Psoas muscle (tissue), 7 donors: ENCODE measurements at regions not wholly inside any gene's neighbourhood (a gene's known extent, or its start where the extent isn't known, plus 50 kb on each side); places are given as distances from the start of the nearest gene placed in this dataset.
"Not testable (repeated sequence)": the region's sequence is repeated elsewhere in the genome, so short reads cannot be mapped to it uniquely, and the experiment has no call there.

ENCODE experiments used
- ATAC-seq, 4 donors: fragments of 200-7000 bp; cut with Tn5 transposase; one replicate each; pipeline ENCODE4 v1.9.1; 2020; ENCODE audit warnings: moderate library complexity in 3 of 4, mild to moderate bottlenecking in 2 of 4
- DNase-seq, 2 donors: peaks; one replicate each; pipeline ENCODE4 v3.0.0-alpha.2; 2020
- H3K27ac ChIP-seq: fragments of 200-600 bp; one replicate; pipeline ENCODE4 v1.8.0; 2022
- H3K27me3 ChIP-seq, 3 donors: fragments of 200-600 bp in 1 of 3; one replicate each; pipeline versions ENCODE4 v1.6.1 to v1.8.0; 2013 to 2022; ENCODE audit warnings: low read length in 2 of 3, mild to moderate bottlenecking in 2 of 3, moderate library complexity in 1 of 3; ENCODE audit not compliant: insufficient read depth in 3 of 3
- H3K36me3 ChIP-seq, 2 donors: fragments of 200-600 bp in 1 of 2; one replicate each; pipeline versions ENCODE4 v1.6.1 to v1.8.0; 2013 to 2022; ENCODE audit warnings: low read depth in 1 of 2, mild to moderate bottlenecking in 1 of 2, moderate library complexity in 1 of 2; ENCODE audit not compliant: insufficient read depth in 1 of 2
- H3K4me1 ChIP-seq: fragments of 200-600 bp; one replicate; pipeline ENCODE4 v1.8.0; 2022
- H3K4me3 ChIP-seq: fragments of 200-600 bp; one replicate; pipeline ENCODE4 v1.8.0; 2022; ENCODE audit warnings: mild to moderate bottlenecking
- H3K9me3 ChIP-seq: fragments of 200-600 bp; one replicate; pipeline ENCODE4 v1.8.0; 2022
- WGBS, 3 donors: extraction: QIAGEN DNeasy Blood & Tissue Kit; methylation state at CpG; one replicate each; pipeline versions ENCODE4 v1.1.6 to v1.1.7; 2013; 5-methylcytosine and 5-hydroxymethylcytosine counted together
- intact Hi-C, 2 donors: fragments of 100-400 bp; cut with DNase I; formaldehyde crosslinking; loops; one replicate each; pipeline versions ENCODE4 v1.11.0 to v1.14.2; 2022
- TF ChIP-seq, protein P1 (sequence below): fragments of 200-600 bp; IDR thresholded peaks from one replicate; pipeline ENCODE4 v1.8.0; 2022; ENCODE audit warnings: antibody characterized with exemption
- donor health status: healthy with polysubstance abuse.
- donor health status: DM: no; HTN: no; CAD: no; lungs with moderate emphysema.
- donor health status: Bipolar disorder and iron deficiency.
- donor health status: healthy.
- donor health status: DM: yes; HTN: yes; CAD: no.
- donor health status: DM: no; HTN: no; CAD: no.
- donor health status: DM: yes; HTN: yes; CAD: no.

DNA sequence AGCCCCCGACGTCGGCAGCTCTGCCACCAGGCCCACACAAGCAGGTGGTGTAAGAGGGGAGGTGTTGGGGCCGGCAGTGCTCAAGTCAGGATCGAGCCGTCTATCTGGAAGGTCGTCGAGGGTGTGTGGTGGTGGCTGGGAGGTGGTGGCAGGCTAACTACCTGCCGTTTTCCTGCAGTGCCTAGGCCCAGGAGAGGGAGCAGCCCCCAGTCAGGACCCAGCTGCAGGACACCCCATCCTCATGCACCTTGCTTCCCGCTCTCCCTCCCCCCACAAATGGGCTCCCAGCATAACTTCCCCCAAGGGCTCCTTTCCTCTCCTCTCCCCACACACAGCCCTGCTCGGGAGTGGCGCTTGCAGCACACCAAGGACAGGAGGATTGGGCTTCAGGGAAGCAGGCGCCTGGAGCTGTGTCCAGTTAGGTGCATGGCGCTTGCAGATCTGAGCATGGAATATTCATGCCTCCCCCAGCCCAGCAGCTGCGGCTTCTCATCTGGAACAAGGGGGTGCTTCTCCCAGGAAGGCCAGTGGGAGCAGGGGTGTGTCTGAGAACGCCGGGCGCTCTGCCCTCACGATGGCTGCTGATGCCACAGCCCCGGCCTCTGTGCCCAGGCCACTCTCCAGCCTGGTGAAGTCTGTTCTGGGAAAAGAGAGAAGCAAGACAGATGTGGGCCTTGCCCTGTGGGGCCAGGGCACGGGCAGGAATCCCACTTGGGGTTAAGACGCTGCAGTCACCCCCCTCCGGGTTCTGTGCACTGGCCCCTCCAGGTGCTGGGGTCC is 127.7 kb downstream of the IGLL1 start:
- 57 to 61% (median 61%) methylated on average over 21 to 23 of the region's 23 CpGs for WGBS, 3 donors

DNA sequence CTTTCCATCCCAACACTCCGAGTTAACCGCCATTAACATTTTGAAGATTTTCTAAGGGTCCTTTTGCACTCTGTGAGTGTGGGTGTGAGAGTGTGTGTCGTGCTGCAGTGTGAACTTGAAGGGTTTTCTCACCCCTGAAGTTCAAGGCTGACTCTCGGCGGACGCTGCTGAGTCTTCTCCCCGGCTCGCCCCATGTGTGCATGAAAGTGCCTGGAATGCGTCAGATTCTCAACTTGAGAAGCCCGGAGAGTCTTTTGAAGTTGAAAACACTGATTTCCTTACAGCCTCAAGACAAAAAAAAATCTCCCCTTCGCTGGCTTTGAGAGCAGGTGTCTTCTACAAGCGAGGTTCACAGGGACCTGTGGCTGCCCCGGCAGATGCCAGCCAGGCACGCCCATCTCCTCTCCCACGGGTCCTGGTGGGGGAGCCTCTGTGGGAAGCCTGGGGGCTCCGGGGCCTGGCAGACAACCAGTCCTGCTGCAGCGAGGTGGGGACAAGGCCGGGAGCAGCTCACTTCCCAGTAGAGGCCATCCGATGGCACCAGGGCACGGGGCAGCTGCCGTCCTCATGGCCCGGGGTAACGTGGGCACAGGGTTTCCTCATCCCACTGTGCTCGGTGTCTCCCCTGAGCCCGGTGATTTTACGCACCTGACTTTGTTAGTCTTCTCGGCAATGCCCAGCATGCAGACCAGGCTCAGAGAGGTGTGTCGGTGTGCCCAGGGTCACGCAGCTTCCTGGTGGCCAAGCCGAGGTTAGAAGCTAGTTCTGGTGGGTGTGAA is 128.4 kb downstream of the IGLL1 start:
- H3K27ac ChIP-seq, H3K4me3 ChIP-seq, ATAC-seq, H3K9me3 ChIP-seq, H3K36me3 ChIP-seq, H3K27me3 ChIP-seq, DNase-seq, H3K4me1 ChIP-seq, intact Hi-C loops: not testable (repeated sequence)
- WGBS, 3 donors, result 35 to 50% (median 43%) methylated on average over 29 to 30 of the region's 30 CpGs

More for the DNA sequence above, 127.7 kb downstream of the IGLL1 start:
- no peak overlapping the region for H3K27ac ChIP-seq
- peaks cover 0 to 13% (median 8%) of the 10 kb centered on the region in 3 donors for H3K27me3 ChIP-seq
- H3K9me3 ChIP-seq, result no peaks in the 10 kb centered on the region
- H3K36me3 ChIP-seq, result no peaks in the 10 kb centered on the region
- no peak overlapping the region for H3K4me3 ChIP-seq
- ATAC-seq, result no peak
- intact Hi-C loops, result no loop called here
- no peak for DNase-seq
- TF ChIP-seq, protein P1, sequence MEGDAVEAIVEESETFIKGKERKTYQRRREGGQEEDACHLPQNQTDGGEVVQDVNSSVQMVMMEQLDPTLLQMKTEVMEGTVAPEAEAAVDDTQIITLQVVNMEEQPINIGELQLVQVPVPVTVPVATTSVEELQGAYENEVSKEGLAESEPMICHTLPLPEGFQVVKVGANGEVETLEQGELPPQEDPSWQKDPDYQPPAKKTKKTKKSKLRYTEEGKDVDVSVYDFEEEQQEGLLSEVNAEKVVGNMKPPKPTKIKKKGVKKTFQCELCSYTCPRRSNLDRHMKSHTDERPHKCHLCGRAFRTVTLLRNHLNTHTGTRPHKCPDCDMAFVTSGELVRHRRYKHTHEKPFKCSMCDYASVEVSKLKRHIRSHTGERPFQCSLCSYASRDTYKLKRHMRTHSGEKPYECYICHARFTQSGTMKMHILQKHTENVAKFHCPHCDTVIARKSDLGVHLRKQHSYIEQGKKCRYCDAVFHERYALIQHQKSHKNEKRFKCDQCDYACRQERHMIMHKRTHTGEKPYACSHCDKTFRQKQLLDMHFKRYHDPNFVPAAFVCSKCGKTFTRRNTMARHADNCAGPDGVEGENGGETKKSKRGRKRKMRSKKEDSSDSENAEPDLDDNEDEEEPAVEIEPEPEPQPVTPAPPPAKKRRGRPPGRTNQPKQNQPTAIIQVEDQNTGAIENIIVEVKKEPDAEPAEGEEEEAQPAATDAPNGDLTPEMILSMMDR, result no peak
- H3K4me1 ChIP-seq, result no peaks in the 10 kb centered on the region

DNA sequence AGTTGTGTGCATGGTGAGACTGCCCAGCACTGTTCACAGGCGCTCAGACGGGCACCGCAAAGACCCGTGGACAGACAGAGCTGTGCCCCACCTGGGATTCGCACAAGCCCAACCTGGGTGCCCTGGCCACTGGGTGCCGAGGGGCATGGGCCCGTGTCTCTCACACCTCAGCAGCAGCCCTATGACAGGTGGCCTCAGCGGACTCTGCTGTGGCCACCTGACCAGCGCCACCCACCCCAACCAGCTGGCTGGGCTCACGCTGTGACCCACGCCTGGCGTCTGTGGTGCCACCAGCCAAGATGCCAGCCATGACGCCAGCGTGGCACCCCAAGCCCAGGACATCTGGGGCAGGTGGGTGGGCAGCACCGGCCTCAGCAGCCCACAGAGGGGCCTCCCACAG is 129.3 kb downstream of the IGLL1 start:
- 62 to 67% (median 65%) methylated on average over 14 to 15 of the region's 15 CpGs for WGBS, 3 donors
- H3K27ac ChIP-seq, H3K9me3 ChIP-seq, H3K27me3 ChIP-seq, H3K4me3 ChIP-seq, H3K4me1 ChIP-seq, ATAC-seq, intact Hi-C loops, DNase-seq, H3K36me3 ChIP-seq: not testable (repeated sequence)

DNA sequence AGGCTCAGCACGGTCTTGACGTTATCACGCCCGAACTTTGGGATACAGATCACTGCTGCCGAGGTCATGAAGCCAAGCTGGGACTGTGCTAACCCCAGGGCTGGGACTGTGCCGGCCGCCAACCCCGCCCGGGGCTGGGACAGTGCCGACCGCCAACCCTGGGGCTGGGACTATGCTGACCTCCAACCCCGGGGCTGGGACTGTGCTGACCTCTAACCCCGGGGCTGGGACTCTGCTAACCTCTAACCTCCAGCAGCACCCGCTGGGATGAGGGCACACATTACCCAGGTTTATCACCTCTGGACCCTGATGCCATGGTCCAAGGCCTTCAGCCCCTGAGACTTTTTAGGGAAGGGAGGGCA is 129.7 kb downstream of the IGLL1 start:
- Histone ChIP-seq H3K4me3 (no peak overlapping the region), H3K4me1 (no peaks in the 10 kb centered on the region), H3K27me3 (peaks cover 0 to 3% (median 2%) of the 10 kb centered on the region in 3 donors), H3K27ac (no peak overlapping the region), H3K36me3 (no peaks in the 10 kb centered on the region), H3K9me3 (no peaks in the 10 kb centered on the region)
- TF ChIP-seq, protein P1, result no peak
- DNase-seq (no peak), ATAC-seq (no peak)
- intact Hi-C loops, result no loop called here
- 90 to 96% (median 91%) methylated on average over 14 of the region's 14 CpGs for WGBS, 3 donors

DNA sequence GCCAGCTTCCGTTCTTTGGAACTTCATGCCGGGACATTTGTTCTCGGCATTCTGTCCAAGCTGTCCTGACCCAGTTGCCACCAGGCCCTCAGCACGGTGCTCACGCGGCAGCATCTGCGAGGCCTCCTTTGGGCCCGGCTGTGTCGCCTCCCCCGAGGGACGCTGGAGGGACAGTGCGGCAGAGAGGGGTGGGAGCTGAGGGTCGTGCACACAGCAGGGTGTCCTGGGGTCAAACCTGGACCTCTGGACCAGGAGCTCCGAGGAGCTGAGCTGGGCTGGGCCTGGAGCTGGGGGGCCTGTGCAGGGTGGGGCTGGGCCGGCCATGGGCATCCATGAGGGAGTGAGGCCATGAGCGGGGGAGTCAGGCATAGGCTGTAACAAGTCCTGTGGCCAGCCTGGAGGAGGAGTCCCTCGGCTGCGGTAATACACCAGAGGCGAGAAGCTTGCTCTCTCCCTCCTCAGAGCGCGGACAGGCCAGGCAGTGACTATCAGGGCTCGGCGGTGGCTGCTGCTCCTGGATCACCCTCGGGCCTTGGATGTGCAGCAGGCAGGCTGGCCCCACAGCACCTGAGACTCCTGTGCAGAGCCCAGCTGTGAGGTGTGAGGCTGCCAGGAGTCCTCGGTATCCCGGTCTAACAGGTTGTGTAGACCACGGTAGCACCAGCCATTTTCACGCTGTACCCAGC is 130.2 kb downstream of the IGLL1 start:
- H3K4me3 ChIP-seq, ATAC-seq, intact Hi-C loops, H3K27ac ChIP-seq, H3K36me3 ChIP-seq, H3K27me3 ChIP-seq, H3K9me3 ChIP-seq, H3K4me1 ChIP-seq, DNase-seq: not testable (repeated sequence)
- 61 to 79% (median 71%) methylated on average over 18 to 26 of the region's 28 CpGs for WGBS, 3 donors

DNA sequence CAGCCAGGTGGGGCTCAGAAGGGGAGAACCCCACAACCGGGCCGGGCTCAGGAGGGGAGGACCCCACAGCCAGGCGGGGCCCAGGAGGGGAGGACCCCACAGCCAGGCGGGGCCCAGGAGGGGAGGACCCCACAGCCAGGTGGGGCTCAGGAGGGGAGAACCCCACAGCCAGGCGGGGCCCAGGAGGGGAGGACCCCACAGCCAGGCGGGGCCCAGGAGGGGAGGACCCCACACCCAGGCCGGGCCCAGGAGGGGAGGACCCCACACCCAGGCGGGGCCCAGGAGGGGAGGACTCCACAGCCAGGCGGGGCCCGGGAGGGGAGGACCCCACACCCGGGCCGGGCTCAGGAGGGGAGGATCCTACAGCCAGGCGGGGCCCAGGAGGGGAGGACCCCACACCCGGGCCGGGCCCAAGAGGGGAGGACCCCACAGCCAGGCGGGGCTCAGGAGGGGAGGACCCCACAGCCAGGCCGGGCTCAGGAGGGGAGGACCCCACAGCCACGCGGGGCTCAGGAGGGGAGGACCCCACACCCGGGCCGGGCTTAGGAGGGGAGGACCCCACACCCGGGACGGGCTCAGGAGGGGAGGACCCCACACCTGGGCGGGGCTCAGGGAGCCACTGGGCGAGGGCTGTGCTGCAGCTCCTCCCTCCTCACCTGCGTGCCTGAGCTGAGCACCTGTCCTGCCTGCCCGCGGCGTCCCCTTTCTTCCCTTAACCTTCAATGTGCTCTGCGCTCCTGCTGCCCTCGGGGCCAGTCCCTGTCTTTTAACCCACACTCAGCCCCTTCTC is 131.4 kb downstream of the IGLL1 start:
- intact Hi-C loops, H3K36me3 ChIP-seq, H3K27me3 ChIP-seq, H3K4me1 ChIP-seq, H3K9me3 ChIP-seq, DNase-seq, H3K4me3 ChIP-seq, H3K27ac ChIP-seq, ATAC-seq: not testable (repeated sequence)
- 49 to 77% (median 68%) methylated on average over 7 to 28 of the region's 31 CpGs for WGBS, 3 donors
